Mammary epithelial cell (primary cell): ENCODE measurements at regions not wholly inside any gene's neighbourhood (a gene's known extent, or its start where the extent isn't known, plus 50 kb on each side); places are given as distances from the start of the nearest gene placed in this dataset.

Source experiments
- CTCF ChIP-seq, 2 donors: IDR thresholded peaks in 1 of 2; conservative IDR thresholded peaks in 1 of 2; 2 replicates each; pipeline ENCODE4 v1.5.1; 2011 to 2012; ENCODE audit warnings: inconsistent platforms in 2 of 2, low read length in 2 of 2, mild to moderate bottlenecking in 2 of 2, control low read depth in 1 of 2, low read depth in 1 of 2; ENCODE audit not compliant: insufficient read depth in 1 of 2; ENCODE audit errors: extremely low read depth in 1 of 2
- EZH2 ChIP-seq: IDR thresholded peaks from 2 replicates; pipeline ENCODE4 v1.6.1; 2012; ENCODE audit warnings: low read length, inconsistent platforms, borderline replicate concordance

- TF ChIP-seq CTCF (conservative IDR thresholded peaks at IDR 0.05 in 1 of 2, IDR thresholded peaks at IDR 0.05 in 1 of 2; ENCODE audit: extremely low read depth in 1 of 2, insufficient read depth in 1 of 2, low read depth in 1 of 2, low read length in 2 of 2): no peak
- TF ChIP-seq EZH2: no peak
These were observed 1038.0 kb upstream of the ATXN8OS start for GRCh38 chr13:69069554-69070133.
